GM18861 (cell line): ENCODE measurements at regions not wholly inside any gene's neighbourhood (a gene's known extent, or its start where the extent isn't known, plus 50 kb on each side); places are given as distances from the start of the nearest gene placed in this dataset.

ENCODE experiments used
- ATAC-seq: cut with Tn5 transposase; IDR thresholded peaks from one replicate; pipeline ENCODE4 v1.9.1; 2021; ENCODE audit not compliant: unreplicated experiment

GRCh38 chr10:121290674-121291073 is 307.6 kb downstream of the FGFR2 start:
- no peak for ATAC-seq

- no peak for ATAC-seq
Measured at GRCh38 chr10:121291376-121291775, 306.9 kb downstream of the FGFR2 start.

GRCh38 chr10:121291823-121292222 is 306.4 kb downstream of the FGFR2 start:
- no peak for ATAC-seq

GRCh38 chr10:121292321-121292720 is 305.9 kb downstream of the FGFR2 start:
- ATAC-seq, result no peak

- ATAC-seq, result no peak
Measured at GRCh38 chr10:121293110-121293509, 305.1 kb downstream of the FGFR2 start.

GRCh38 chr10:121294630-121295029 is 303.6 kb downstream of the FGFR2 start:
- ATAC-seq, result no peak

- ATAC-seq, result no peak
Measured at GRCh38 chr10:121296378-121296777, 301.9 kb downstream of the FGFR2 start.

GRCh38 chr10:121296881-121297585 is 301.2 kb downstream of the FGFR2 start:
- no peak for ATAC-seq

- ATAC-seq, result no peak
Measured at GRCh38 chr10:121300723-121301122, 297.5 kb downstream of the FGFR2 start.

GRCh38 chr10:121302541-121303180 is 295.6 kb downstream of the FGFR2 start:
- ATAC-seq, result no peak

- no peak for ATAC-seq
Measured at GRCh38 chr10:121303287-121303890, 294.9 kb downstream of the FGFR2 start.

- no peak for ATAC-seq
Measured at GRCh38 chr10:121305066-121305465, 293.2 kb downstream of the FGFR2 start.

GRCh38 chr10:121306159-121306673 is 292.0 kb downstream of the FGFR2 start:
- ATAC-seq, result no peak

GRCh38 chr10:121307411-121307980 is 290.7 kb downstream of the FGFR2 start:
- no peak for ATAC-seq

GRCh38 chr10:121308020-121308419 is 290.2 kb downstream of the FGFR2 start:
- no peak for ATAC-seq

- no peak for ATAC-seq
Measured at GRCh38 chr10:121309164-121309563, 289.1 kb downstream of the FGFR2 start.

GRCh38 chr10:121310151-121310711 is 288.0 kb downstream of the FGFR2 start:
- ATAC-seq, result no peak

GRCh38 chr10:121311812-121312443 is 286.3 kb downstream of the FGFR2 start:
- no peak for ATAC-seq

- no peak for ATAC-seq
Measured at GRCh38 chr10:121312587-121312986, 285.7 kb downstream of the FGFR2 start.

- ATAC-seq, result no peak
Measured at GRCh38 chr10:121313119-121313875, 284.9 kb downstream of the FGFR2 start.
